GM18511 (cell line): ENCODE measurements at regions not wholly inside any gene's neighbourhood (a gene's known extent, or its start where the extent isn't known, plus 50 kb on each side); places are given as distances from the start of the nearest gene placed in this dataset.

Experiments used
- ATAC-seq: cut with Tn5 transposase; IDR thresholded peaks from one replicate; pipeline ENCODE4 v1.9.1; 2021; ENCODE audit warnings: mild to moderate bottlenecking, moderate library complexity; ENCODE audit not compliant: unreplicated experiment

GRCh38 chr1:55751776-55752175 lies 536.6 kb upstream of the USP24 start:
- ATAC-seq = no peak

GRCh38 chr1:55750628-55750995 lies 535.4 kb upstream of the USP24 start:
- ATAC-seq = no peak

- ATAC-seq = no peak
These were observed 534.9 kb upstream of the USP24 start for GRCh38 chr1:55749975-55750627.

GRCh38 chr1:55747408-55747841 lies 532.3 kb upstream of the USP24 start:
- ATAC-seq = no peak

- no peak for ATAC-seq
These were observed 531.5 kb upstream of the USP24 start for GRCh38 chr1:55746710-55747109.

- no peak for ATAC-seq
These were observed 526.4 kb upstream of the USP24 start for GRCh38 chr1:55741516-55741915.

GRCh38 chr1:55735106-55735505 lies 519.9 kb upstream of the USP24 start:
- ATAC-seq = no peak

- no peak for ATAC-seq
These were observed 511.8 kb upstream of the USP24 start for GRCh38 chr1:55726994-55727393.

- ATAC-seq = no peak
These were observed 510.2 kb upstream of the USP24 start for GRCh38 chr1:55725378-55725777.

- no peak for ATAC-seq
These were observed 509.6 kb upstream of the USP24 start for GRCh38 chr1:55724551-55725325.

GRCh38 chr1:55723001-55723400 lies 507.8 kb upstream of the USP24 start:
- no peak for ATAC-seq

GRCh38 chr1:55720261-55720660 lies 505.1 kb upstream of the USP24 start:
- ATAC-seq = no peak

- no peak for ATAC-seq
These were observed 503.9 kb upstream of the USP24 start for GRCh38 chr1:55718758-55719671.

- no peak for ATAC-seq
These were observed 501.9 kb upstream of the USP24 start for GRCh38 chr1:55717111-55717510.

GRCh38 chr1:55716610-55717009 lies 501.4 kb upstream of the USP24 start:
- ATAC-seq = no peak

GRCh38 chr1:55716151-55716550 lies 501.0 kb upstream of the USP24 start:
- ATAC-seq = no peak

GRCh38 chr1:55714230-55714629 lies 499.1 kb upstream of the USP24 start:
- no peak for ATAC-seq

GRCh38 chr1:55713516-55713915 lies 498.4 kb upstream of the USP24 start:
- ATAC-seq = no peak

- no peak for ATAC-seq
These were observed 497.0 kb upstream of the USP24 start for GRCh38 chr1:55712148-55712547.

- ATAC-seq = no peak
These were observed 493.6 kb upstream of the USP24 start for GRCh38 chr1:55708781-55709180.

GRCh38 chr1:55707846-55708245 lies 492.7 kb upstream of the USP24 start:
- no peak for ATAC-seq

- no peak for ATAC-seq
These were observed 492.0 kb upstream of the USP24 start for GRCh38 chr1:55707196-55707595.
